Esophagus muscularis mucosa (tissue), 4 donors: ENCODE measurements at regions not wholly inside any gene's neighbourhood (a gene's known extent, or its start where the extent isn't known, plus 50 kb on each side); places are given as distances from the start of the nearest gene placed in this dataset.

ENCODE experiments used
- DNase-seq: peaks from one replicate; pipeline ENCODE4 v3.0.0-alpha.2; 2017; ENCODE audit errors: extremely low spot score
- H3K27ac ChIP-seq, 4 donors: fragments of 200-600 bp; sonication (generic); replicated peaks in 1 of 4; 1 replicate in 3 of 4; 2 replicates in 1 of 4; pipeline ENCODE4 v1.5.1; 2016 to 2019; ENCODE audit warnings: mild to moderate bottlenecking in 1 of 4
- H3K27me3 ChIP-seq, 4 donors: fragments of 200-600 bp; sonication (generic); one replicate each; pipeline versions ENCODE4 v1.5.1 to v1.6.0; 2016 to 2019
- H3K36me3 ChIP-seq, 4 donors: fragments of 200-600 bp; sonication (generic); one replicate each; pipeline ENCODE4 v1.5.1; 2016 to 2019
- H3K4me1 ChIP-seq, 4 donors: fragments of 200-600 bp; sonication (generic); one replicate each; pipeline ENCODE4 v1.5.1; 2016 to 2019
- H3K4me3 ChIP-seq, 4 donors: fragments of 200-600 bp; sonication (generic); 1 replicate in 2 of 4; 2 replicates in 2 of 4; pipeline ENCODE4 v1.5.1; 2016 to 2019; ENCODE audit warnings: mild to moderate bottlenecking in 4 of 4, moderate library complexity in 1 of 4
- H3K9me3 ChIP-seq, 4 donors: fragments of 200-600 bp; sonication (generic); 1 replicate in 3 of 4; 2 replicates in 1 of 4; pipeline ENCODE4 v1.5.1; 2016 to 2019
- CTCF ChIP-seq, 3 experiments: fragments of 200-600 bp in 2 of 3; fragments of 450-650 bp in 1 of 3; sonication (generic) in 2 of 3; IDR thresholded peaks; one replicate each; pipeline ENCODE4 v1.5.1; 2017 to 2019; ENCODE audit warnings: antibody characterized with exemption in 3 of 3, mild to moderate bottlenecking in 2 of 3, moderate library complexity in 1 of 3
- EP300 ChIP-seq: sonication (generic); formaldehyde crosslinking; IDR thresholded peaks from one replicate; pipeline ENCODE4 v1.6.1; 2017; ENCODE audit warnings: antibody characterized with exemption
- POLR2A ChIP-seq: fragments of 450-650 bp; IDR thresholded peaks from one replicate; pipeline ENCODE4 v1.6.1; 2017; ENCODE audit warnings: antibody characterized with exemption, moderate library complexity, mild to moderate bottlenecking, low read depth
- POLR2AphosphoS5 ChIP-seq, 2 donors: sonication (generic); formaldehyde crosslinking; IDR thresholded peaks; one replicate each; pipeline ENCODE4 v1.6.1; 2017; ENCODE audit warnings: antibody characterized with exemption in 2 of 2
- WGBS: methylation state at CpG from one replicate; pipeline ENCODE4 v1.1.5; 2018; 5-methylcytosine and 5-hydroxymethylcytosine counted together
- intact Hi-C: fragments of 100-400 bp; cut with DNase I; formaldehyde crosslinking; loops from one replicate; pipeline ENCODE4 v1.15.1; 2023

- intact Hi-C loops = no loop called here
- H3K4me3 ChIP-seq = no peak overlapping the region
- H3K27ac ChIP-seq = no peak overlapping the region
- TF ChIP-seq POLR2AphosphoS5 (IDR thresholded peaks at IDR 0.05) (no peak), EP300 (no peak), CTCF (IDR thresholded peaks at IDR 0.05) (no peak), POLR2A (no peak)
- H3K27me3 ChIP-seq = no peaks in the 10 kb centered on the region
- H3K36me3 ChIP-seq = no peaks in the 10 kb centered on the region
- H3K4me1 ChIP-seq = no peaks in the 10 kb centered on the region
- no peaks in the 10 kb centered on the region for H3K9me3 ChIP-seq
- DNase-seq = no peak
These were observed 348.2 kb downstream of the PDCD6IP start for GRCh38 chr3:34146596-34146995.

- Histone ChIP-seq H3K9me3 (no peaks in the 10 kb centered on the region), H3K27ac (no peak overlapping the region), H3K4me1 (no peaks in the 10 kb centered on the region), H3K4me3 (no peak overlapping the region), H3K36me3 (no peaks in the 10 kb centered on the region), H3K27me3 (no peaks in the 10 kb centered on the region)
- no peak for TF ChIP-seq POLR2A
- TF ChIP-seq EP300 = no peak
- no peak for TF ChIP-seq CTCF (IDR thresholded peaks at IDR 0.05)
- no peak for TF ChIP-seq POLR2AphosphoS5 (IDR thresholded peaks at IDR 0.05)
- intact Hi-C loops = no loop called here
- no peak for DNase-seq
- 92% methylated on average over 3 of the region's 3 CpGs for WGBS
These were observed 352.6 kb downstream of the PDCD6IP start for GRCh38 chr3:34150992-34151391.

- H3K27me3 ChIP-seq = no peaks in the 10 kb centered on the region
- no peak for DNase-seq
- intact Hi-C loops = no loop called here
- no peak overlapping the region for H3K27ac ChIP-seq
- 84% methylated on average over 5 of the region's 5 CpGs for WGBS
- TF ChIP-seq POLR2A = no peak
- TF ChIP-seq POLR2AphosphoS5 (IDR thresholded peaks at IDR 0.05) = no peak
- no peak for TF ChIP-seq EP300
- TF ChIP-seq CTCF (IDR thresholded peaks at IDR 0.05) = no peak
- H3K4me3 ChIP-seq = no peak overlapping the region
- H3K9me3 ChIP-seq = no peaks in the 10 kb centered on the region
- H3K4me1 ChIP-seq = no peaks in the 10 kb centered on the region
- H3K36me3 ChIP-seq = no peaks in the 10 kb centered on the region
These were observed 354.2 kb downstream of the PDCD6IP start for GRCh38 chr3:34152656-34153055.

- no peaks in the 10 kb centered on the region for H3K27me3 ChIP-seq
- H3K36me3 ChIP-seq = no peaks in the 10 kb centered on the region
- 0% methylated on average over 1 of the region's 1 CpG for WGBS
- no peak for TF ChIP-seq CTCF (IDR thresholded peaks at IDR 0.05)
- no peak for TF ChIP-seq POLR2AphosphoS5 (IDR thresholded peaks at IDR 0.05)
- no peak for TF ChIP-seq EP300
- no peaks in the 10 kb centered on the region for H3K9me3 ChIP-seq
- DNase-seq = no peak
- no peak overlapping the region for H3K4me3 ChIP-seq
- H3K27ac ChIP-seq = no peak overlapping the region
- no peaks in the 10 kb centered on the region for H3K4me1 ChIP-seq
- intact Hi-C loops = no loop called here
These were observed 356.7 kb downstream of the PDCD6IP start for GRCh38 chr3:34155108-34155507.

GRCh38 chr3:34155666-34156065 is 357.2 kb downstream of the PDCD6IP start:
- no peaks in the 10 kb centered on the region for H3K36me3 ChIP-seq
- DNase-seq = no peak
- no peak overlapping the region for H3K27ac ChIP-seq
- H3K4me1 ChIP-seq = no peaks in the 10 kb centered on the region
- intact Hi-C loops = no loop called here
- H3K27me3 ChIP-seq = no peaks in the 10 kb centered on the region
- H3K9me3 ChIP-seq = no peaks in the 10 kb centered on the region
- WGBS = 83% methylated on average over 2 of the region's 2 CpGs
- no peak overlapping the region for H3K4me3 ChIP-seq
- no peak for TF ChIP-seq POLR2AphosphoS5 (IDR thresholded peaks at IDR 0.05)
- no peak for TF ChIP-seq CTCF (IDR thresholded peaks at IDR 0.05)
- TF ChIP-seq EP300 = no peak
- no peak for TF ChIP-seq POLR2A
